ENCODE measurements at regions not wholly inside any gene's neighbourhood (a gene's known extent, or its start where the extent isn't known, plus 50 kb on each side); places are given as distances from the start of the nearest gene placed in this dataset.

DNA sequence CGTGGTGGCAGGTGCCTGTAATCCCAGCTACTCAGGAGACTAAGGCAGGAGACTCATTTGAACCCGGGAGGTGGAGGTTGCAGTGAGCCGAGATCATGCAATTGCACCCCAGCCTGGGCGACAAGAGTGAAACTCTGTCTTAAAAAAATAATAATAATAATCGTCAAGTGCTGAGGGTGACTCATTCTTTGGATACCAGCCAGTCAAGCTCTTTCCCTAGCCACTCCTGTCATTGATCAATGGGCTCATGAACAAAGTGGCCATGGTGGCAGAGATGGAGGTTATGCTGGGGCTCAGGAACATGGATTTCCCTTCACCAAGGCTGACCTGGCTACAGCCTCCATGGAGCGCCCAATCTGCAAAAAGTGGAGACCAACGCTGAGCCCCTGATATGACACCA is 94.5 kb upstream of the HAAO start:
- TF ChIP-seq, protein P1, sequence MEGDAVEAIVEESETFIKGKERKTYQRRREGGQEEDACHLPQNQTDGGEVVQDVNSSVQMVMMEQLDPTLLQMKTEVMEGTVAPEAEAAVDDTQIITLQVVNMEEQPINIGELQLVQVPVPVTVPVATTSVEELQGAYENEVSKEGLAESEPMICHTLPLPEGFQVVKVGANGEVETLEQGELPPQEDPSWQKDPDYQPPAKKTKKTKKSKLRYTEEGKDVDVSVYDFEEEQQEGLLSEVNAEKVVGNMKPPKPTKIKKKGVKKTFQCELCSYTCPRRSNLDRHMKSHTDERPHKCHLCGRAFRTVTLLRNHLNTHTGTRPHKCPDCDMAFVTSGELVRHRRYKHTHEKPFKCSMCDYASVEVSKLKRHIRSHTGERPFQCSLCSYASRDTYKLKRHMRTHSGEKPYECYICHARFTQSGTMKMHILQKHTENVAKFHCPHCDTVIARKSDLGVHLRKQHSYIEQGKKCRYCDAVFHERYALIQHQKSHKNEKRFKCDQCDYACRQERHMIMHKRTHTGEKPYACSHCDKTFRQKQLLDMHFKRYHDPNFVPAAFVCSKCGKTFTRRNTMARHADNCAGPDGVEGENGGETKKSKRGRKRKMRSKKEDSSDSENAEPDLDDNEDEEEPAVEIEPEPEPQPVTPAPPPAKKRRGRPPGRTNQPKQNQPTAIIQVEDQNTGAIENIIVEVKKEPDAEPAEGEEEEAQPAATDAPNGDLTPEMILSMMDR (IDR thresholded peaks at IDR 0.05 in 4 of 5, conservative IDR thresholded peaks at IDR 0.05 in 1 of 5) = no peak
- no peak for TF ChIP-seq POLR2A (IDR thresholded peaks at IDR 0.05)

Data from gastrocnemius medialis (tissue), 4 donors.